CD8-positive, alpha-beta memory T cell (primary cell): ENCODE measurements at regions not wholly inside any gene's neighbourhood (a gene's known extent, or its start where the extent isn't known, plus 50 kb on each side); places are given as distances from the start of the nearest gene placed in this dataset.

Experiments
- CTCF ChIA-PET: fragments of 350-600 bp; sonication (Branson Sonifier 250); formaldehyde crosslinking; loops from one replicate; lab custom pipeline; 2021; ENCODE audit warnings: antibody characterized with exemption; lab: Charles Lee
- POLR2A ChIA-PET: fragments of 350-600 bp; sonication (Branson Sonifier 250); formaldehyde crosslinking; loops from one replicate; lab custom pipeline; 2021; ENCODE audit warnings: antibody characterized with exemption; lab: Charles Lee
- DNase-seq, 5 donors: peaks; one replicate each; pipeline versions ENCODE4 v3.0.0 to v3.0.0-alpha.2; 2020 to 2022; ENCODE audit warnings: mixed read lengths in 1 of 5
- H3K27ac ChIP-seq: one replicate; pipeline ENCODE4 v1.7.0; 2013; ENCODE audit warnings: low read depth, mild to moderate bottlenecking, low read length, moderate library complexity
- H3K27me3 ChIP-seq: 2 replicates; pipeline ENCODE4 v1.7.0; 2013; ENCODE audit warnings: low read length, mild to moderate bottlenecking; ENCODE audit not compliant: insufficient read depth, poor library complexity, severe bottlenecking
- H3K36me3 ChIP-seq: 2 replicates; pipeline ENCODE4 v1.7.0; 2013; ENCODE audit warnings: mild to moderate bottlenecking, low read length, moderate library complexity; ENCODE audit not compliant: insufficient read depth
- H3K4me1 ChIP-seq: 2 replicates; pipeline ENCODE4 v1.7.0; 2013; ENCODE audit warnings: mild to moderate bottlenecking, low read length, moderate library complexity; ENCODE audit not compliant: insufficient read depth
- H3K4me3 ChIP-seq: 2 replicates; pipeline ENCODE4 v1.7.0; 2013; ENCODE audit warnings: mild to moderate bottlenecking, low read length
- H3K9me3 ChIP-seq: 2 replicates; pipeline ENCODE4 v1.7.0; 2013; ENCODE audit warnings: mild to moderate bottlenecking, low read length
- H3K27ac Mint-ChIP-seq, 8 donors: one replicate each; pipeline ENCODE4 v1.8.0; 2020 to 2021; ENCODE audit warnings: mixed read lengths in 8 of 8, mild to moderate bottlenecking in 6 of 8, inconsistent platforms in 3 of 8, moderate library complexity in 3 of 8
- H3K27me3 Mint-ChIP-seq, 2 donors: one replicate each; pipeline ENCODE4 v1.8.0; 2020 to 2021; ENCODE audit warnings: mixed read lengths in 2 of 2, mild to moderate bottlenecking in 1 of 2, moderate library complexity in 1 of 2
- H3K36me3 Mint-ChIP-seq, 3 donors: one replicate each; pipeline ENCODE4 v1.8.0; 2020 to 2021; ENCODE audit warnings: mixed read lengths in 3 of 3, inconsistent platforms in 1 of 3, mild to moderate bottlenecking in 1 of 3
- H3K4me1 Mint-ChIP-seq, 3 donors: one replicate each; pipeline ENCODE4 v1.8.0; 2020 to 2021; ENCODE audit warnings: mixed read lengths in 3 of 3, inconsistent platforms in 1 of 3, mild to moderate bottlenecking in 1 of 3
- H3K4me3 Mint-ChIP-seq, 7 donors: one replicate each; pipeline ENCODE4 v1.8.0; 2020 to 2021; ENCODE audit warnings: mixed read lengths in 7 of 7, mild to moderate bottlenecking in 6 of 7, moderate library complexity in 4 of 7, inconsistent platforms in 2 of 7
- H3K9me3 Mint-ChIP-seq, 5 donors: one replicate each; pipeline ENCODE4 v1.8.0; 2020 to 2022; ENCODE audit warnings: mixed read lengths in 5 of 5, mild to moderate bottlenecking in 3 of 5, moderate library complexity in 2 of 5, inconsistent platforms in 1 of 5

DNA sequence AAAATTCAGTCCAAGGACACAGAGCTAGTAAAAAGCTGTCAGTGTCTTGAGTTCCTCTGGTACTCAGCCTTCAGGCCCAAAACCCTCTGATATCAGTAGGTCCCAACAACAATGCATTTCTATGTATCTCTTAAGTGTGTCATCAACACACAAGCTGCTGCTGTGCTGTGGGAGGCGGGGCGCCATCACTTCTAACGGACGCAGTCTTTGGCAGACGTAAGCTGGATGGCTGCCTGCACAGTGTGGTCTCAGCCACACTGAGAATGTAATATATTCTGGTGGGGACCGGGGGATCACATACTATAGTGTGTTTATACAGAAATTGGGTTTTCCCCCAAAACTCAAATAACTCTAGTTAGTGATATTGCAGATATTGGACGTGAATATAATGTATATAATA is 123.9 kb downstream of the SUDS3 start:
- Mint-ChIP-seq H3K9me3 (peaks cover 0 to 10% (median 3%) of the 10 kb centered on the region in 5 donors), H3K4me3 (no peak overlapping the region), H3K27ac (no peak overlapping the region), H3K36me3 (peaks cover 0 to 2% (median 0%) of the 10 kb centered on the region in 3 donors), H3K4me1 (no peaks in the 10 kb centered on the region), H3K27me3 (peaks cover 4 to 13% of the 10 kb centered on the region in 2 donors)
- Histone ChIP-seq H3K27ac (no peak overlapping the region), H3K36me3 (no peaks in the 10 kb centered on the region), H3K4me1 (no peaks in the 10 kb centered on the region), H3K27me3 (no peaks in the 10 kb centered on the region), H3K4me3 (no peak overlapping the region), H3K9me3 (no peaks in the 10 kb centered on the region)
- ChIA-PET POLR2A (no interaction called here), CTCF (no interaction called here)
- no peak for DNase-seq

DNA sequence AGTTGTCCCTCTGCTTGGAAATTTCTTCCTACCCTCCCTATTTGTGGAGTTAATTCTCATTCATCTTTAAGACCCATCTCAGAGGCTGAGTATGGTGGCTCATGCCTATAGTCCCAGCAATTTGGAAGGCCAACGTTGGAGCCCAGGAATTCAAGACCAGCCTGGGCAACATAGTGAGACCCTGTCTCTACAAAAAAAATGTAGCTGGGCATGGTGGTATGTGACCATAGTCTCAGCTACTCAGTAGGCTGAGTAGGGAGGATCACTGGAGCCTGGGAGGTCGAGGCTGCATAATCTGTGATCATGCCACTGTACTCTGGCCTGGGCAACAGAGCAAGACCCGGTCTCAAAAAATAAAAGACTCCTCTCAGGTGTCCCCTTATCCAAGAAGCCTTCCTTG is 125.1 kb downstream of the SUDS3 start:
- ChIA-PET POLR2A (no interaction called here), CTCF (no interaction called here)
- peaks cover 4 to 13% of the 10 kb centered on the region in 2 donors for H3K27me3 Mint-ChIP-seq
- Histone ChIP-seq H3K4me3 (no peak overlapping the region), H3K9me3 (no peaks in the 10 kb centered on the region), H3K36me3 (no peaks in the 10 kb centered on the region), H3K4me1 (no peaks in the 10 kb centered on the region), H3K27me3 (no peaks in the 10 kb centered on the region), H3K27ac (no peak overlapping the region)
- H3K27ac Mint-ChIP-seq = no peak overlapping the region
- peaks cover 0 to 2% (median 0%) of the 10 kb centered on the region in 3 donors for H3K36me3 Mint-ChIP-seq
- peaks cover 0 to 8% (median 3%) of the 10 kb centered on the region in 5 donors for H3K9me3 Mint-ChIP-seq
- no peaks in the 10 kb centered on the region for H3K4me1 Mint-ChIP-seq
- no peak overlapping the region for H3K4me3 Mint-ChIP-seq
- no peak for DNase-seq

DNA sequence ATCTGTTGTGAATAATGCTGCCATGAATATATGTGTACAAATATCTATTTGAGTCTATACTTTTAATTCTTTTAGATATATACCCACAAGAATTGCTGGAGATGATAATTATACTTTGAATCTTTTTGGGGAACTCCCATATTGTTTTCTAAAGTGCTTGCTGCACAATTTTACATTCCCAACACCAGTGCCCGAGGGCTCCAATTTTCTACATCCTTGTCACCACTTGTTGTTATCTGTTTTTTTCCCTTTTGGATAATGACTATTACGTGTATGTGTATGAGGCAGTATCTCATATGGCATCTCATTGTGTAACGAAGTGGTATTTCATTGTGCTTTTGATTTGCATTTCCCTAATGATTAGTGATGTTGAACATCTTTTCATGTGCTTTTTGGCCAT is 127.1 kb downstream of the SUDS3 start:
- no peak overlapping the region for H3K4me3 Mint-ChIP-seq
- POLR2A ChIA-PET = no interaction called here
- CTCF ChIA-PET = no interaction called here
- H3K27ac ChIP-seq = no peak overlapping the region
- H3K36me3 ChIP-seq = no peaks in the 10 kb centered on the region
- peaks cover 0 to 2% (median 0%) of the 10 kb centered on the region in 3 donors for H3K36me3 Mint-ChIP-seq
- no peaks in the 10 kb centered on the region for H3K9me3 ChIP-seq
- no peaks in the 10 kb centered on the region for H3K27me3 ChIP-seq
- DNase-seq = no peak
- no peak overlapping the region for H3K4me3 ChIP-seq
- peaks cover 4 to 5% of the 10 kb centered on the region in 2 donors for H3K27me3 Mint-ChIP-seq
- peaks cover 0 to 3% (median 0%) of the 10 kb centered on the region in 5 donors for H3K9me3 Mint-ChIP-seq
- H3K4me1 ChIP-seq = no peaks in the 10 kb centered on the region
- no peak overlapping the region for H3K27ac Mint-ChIP-seq
- H3K4me1 Mint-ChIP-seq = no peaks in the 10 kb centered on the region

DNA sequence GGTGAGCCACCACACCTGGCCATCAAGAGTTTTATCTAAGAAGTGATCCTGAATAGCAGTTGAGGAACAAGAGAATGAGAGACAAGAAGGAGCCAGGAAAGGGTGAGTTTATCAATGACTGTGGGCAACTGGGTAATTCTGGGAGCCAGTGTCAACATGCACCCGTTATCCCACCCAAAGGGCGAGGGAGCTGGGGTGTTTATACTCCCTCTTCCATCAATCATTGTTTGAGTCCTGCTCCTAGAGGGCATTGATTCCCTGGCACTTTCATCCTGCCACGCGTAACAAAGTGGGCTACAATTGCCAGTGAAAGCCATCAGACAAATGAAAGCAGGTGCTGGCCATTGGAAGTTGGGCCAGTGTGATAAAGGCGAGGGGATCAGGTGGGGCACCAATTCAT is 136.3 kb downstream of the SUDS3 start:
- ChIA-PET CTCF (no interaction called here), POLR2A (no interaction called here)
- Histone ChIP-seq H3K36me3 (no peaks in the 10 kb centered on the region), H3K4me1 (no peaks in the 10 kb centered on the region), H3K27me3 (no peaks in the 10 kb centered on the region), H3K9me3 (no peaks in the 10 kb centered on the region), H3K4me3 (no peak overlapping the region), H3K27ac (no peak overlapping the region)
- DNase-seq = no peak
- Mint-ChIP-seq H3K36me3 (no peaks in the 10 kb centered on the region), H3K27ac (no peak overlapping the region), H3K9me3 (peaks cover 0 to 3% (median 2%) of the 10 kb centered on the region in 5 donors), H3K27me3 (peaks cover 8 to 13% of the 10 kb centered on the region in 2 donors), H3K4me3 (no peak overlapping the region), H3K4me1 (no peaks in the 10 kb centered on the region)

DNA sequence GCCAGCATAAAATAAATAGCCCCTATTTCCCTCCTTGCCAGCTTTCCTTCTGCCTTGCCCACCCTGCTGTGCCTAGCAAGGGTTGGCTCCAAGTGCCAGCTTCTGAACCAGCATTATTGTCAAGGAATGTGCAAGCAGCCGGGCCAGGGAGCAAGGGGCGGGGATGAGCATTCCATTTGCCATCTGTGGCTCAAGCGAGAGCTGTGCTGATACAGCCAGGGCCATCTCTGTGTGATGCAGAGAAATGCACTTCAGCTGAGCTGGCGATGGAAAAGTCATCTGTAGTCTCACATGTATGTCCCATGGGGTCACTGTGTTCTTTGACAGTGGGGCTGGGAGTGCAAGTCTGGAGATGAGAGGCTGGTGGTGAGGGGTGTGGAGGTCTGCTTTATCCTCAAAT is 137.3 kb downstream of the SUDS3 start:
- no peaks in the 10 kb centered on the region for H3K4me1 ChIP-seq
- no peak for DNase-seq
- no peak overlapping the region for H3K27ac ChIP-seq
- H3K27me3 ChIP-seq = no peaks in the 10 kb centered on the region
- CTCF ChIA-PET = no interaction called here
- Mint-ChIP-seq H3K27ac (no peak overlapping the region), H3K4me3 (no peak overlapping the region), H3K9me3 (peaks cover 0 to 3% (median 2%) of the 10 kb centered on the region in 5 donors), H3K27me3 (peaks cover 7 to 8% of the 10 kb centered on the region in 2 donors), H3K4me1 (no peaks in the 10 kb centered on the region), H3K36me3 (peaks cover 0 to 1% (median 0%) of the 10 kb centered on the region in 3 donors)
- POLR2A ChIA-PET = no interaction called here
- H3K36me3 ChIP-seq = no peaks in the 10 kb centered on the region
- H3K4me3 ChIP-seq = no peak overlapping the region
- H3K9me3 ChIP-seq = no peaks in the 10 kb centered on the region

DNA sequence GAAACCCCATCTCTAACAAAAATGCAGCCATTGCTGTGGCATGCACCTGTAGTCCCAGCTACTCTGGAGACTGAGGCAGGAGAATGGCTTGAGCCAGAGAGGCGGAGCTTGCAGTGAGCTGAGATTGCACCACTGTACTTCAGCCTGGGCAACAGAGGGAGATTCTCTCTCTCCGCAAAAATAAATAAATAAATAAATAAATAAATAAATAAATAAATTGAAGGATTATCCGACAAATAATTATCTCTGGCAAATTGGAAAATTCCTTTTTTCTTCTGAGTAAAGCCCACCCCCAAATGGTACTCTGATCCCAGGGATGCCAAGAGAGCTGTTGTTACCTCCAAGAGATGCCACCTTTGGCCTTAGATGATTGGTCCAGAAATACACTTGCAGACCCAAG is 137.9 kb downstream of the SUDS3 start:
- Mint-ChIP-seq H3K36me3 (peaks cover 0 to 1% (median 0%) of the 10 kb centered on the region in 3 donors), H3K4me3 (no peak overlapping the region)
- CTCF ChIA-PET = no interaction called here

DNA sequence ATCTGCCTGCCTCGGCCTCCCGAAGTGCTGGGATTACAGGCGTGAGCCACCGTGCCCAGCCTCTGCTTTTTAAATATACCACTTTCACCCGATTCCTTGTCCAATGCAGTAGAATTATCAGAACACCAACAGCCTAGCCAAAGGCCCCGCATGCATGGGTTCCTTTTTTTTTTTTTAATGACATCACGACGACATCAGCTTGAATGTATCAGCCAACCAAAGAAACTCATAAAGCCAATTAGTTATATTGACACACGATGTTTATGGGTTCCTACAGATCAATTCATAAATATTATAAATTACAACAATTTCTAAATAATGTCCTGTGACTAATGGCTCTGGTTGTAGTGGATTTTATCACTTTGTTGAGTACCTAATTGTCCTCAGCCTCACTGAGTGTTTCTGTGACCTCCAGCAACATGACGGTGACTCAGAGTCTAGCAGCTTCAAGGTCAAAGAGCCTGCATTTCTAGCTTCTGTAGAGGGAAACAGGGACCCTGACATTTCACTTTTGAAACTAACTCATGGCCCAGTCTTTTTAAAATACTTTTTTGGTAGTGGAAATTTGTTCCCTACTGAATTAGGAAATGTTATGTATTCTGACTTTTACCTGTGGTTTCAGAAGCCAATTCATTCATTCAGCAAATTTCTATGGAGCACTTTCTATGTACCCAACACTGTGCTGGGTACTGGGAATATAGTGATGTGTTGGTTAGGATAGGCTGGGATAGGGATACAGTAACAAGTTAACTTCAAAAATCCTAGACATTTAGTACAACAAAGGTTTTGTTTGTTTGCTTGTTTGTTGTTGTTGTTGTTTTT is 144.1 kb downstream of the SUDS3 start:
- ChIA-PET POLR2A (no interaction called here), CTCF (no interaction called here)
- DNase-seq = no peak
- H3K36me3 Mint-ChIP-seq = peaks cover 0 to 1% (median 0%) of the 10 kb centered on the region in 3 donors
- no peak overlapping the region for H3K4me3 ChIP-seq
- H3K9me3 ChIP-seq = no peaks in the 10 kb centered on the region
- H3K4me1 ChIP-seq = no peaks in the 10 kb centered on the region
- no peaks in the 10 kb centered on the region for H3K27me3 ChIP-seq
- no peaks in the 10 kb centered on the region for H3K4me1 Mint-ChIP-seq
- no peak overlapping the region for H3K27ac Mint-ChIP-seq
- H3K36me3 ChIP-seq = no peaks in the 10 kb centered on the region
- H3K27me3 Mint-ChIP-seq = peaks cover 1 to 4% of the 10 kb centered on the region in 2 donors
- H3K4me3 Mint-ChIP-seq = no peak overlapping the region
- H3K27ac ChIP-seq = no peak overlapping the region
- no peaks in the 10 kb centered on the region for H3K9me3 Mint-ChIP-seq

More for the DNA sequence above, 137.9 kb downstream of the SUDS3 start:
- no peak overlapping the region for H3K27ac Mint-ChIP-seq
- no peak overlapping the region for H3K27ac ChIP-seq
- H3K4me3 ChIP-seq = no peak overlapping the region
- DNase-seq = no peak
- H3K4me1 Mint-ChIP-seq = no peaks in the 10 kb centered on the region
- no peaks in the 10 kb centered on the region for H3K36me3 ChIP-seq
- H3K9me3 ChIP-seq = no peaks in the 10 kb centered on the region
- peaks cover 4 to 7% of the 10 kb centered on the region in 2 donors for H3K27me3 Mint-ChIP-seq
- no peaks in the 10 kb centered on the region for H3K27me3 ChIP-seq
- POLR2A ChIA-PET = no interaction called here
- peaks cover 0 to 3% (median 2%) of the 10 kb centered on the region in 5 donors for H3K9me3 Mint-ChIP-seq
- H3K4me1 ChIP-seq = no peaks in the 10 kb centered on the region

DNA sequence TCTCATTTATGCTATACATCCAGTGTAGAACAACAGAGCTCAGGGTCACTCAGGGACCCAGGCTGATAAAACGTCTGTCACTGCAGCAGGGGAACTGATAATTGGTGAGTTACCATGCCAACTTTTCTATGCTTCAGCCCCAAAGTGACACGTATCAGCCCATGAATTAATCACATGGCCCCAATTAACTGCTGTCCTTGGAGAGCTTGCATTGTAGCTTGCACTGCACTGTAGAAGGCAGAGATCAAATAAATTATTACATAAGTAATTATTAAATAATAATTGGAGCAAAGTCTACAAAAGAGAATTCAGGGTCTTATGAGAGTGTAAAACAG is 144.6 kb downstream of the SUDS3 start:
- Histone ChIP-seq H3K36me3 (no peaks in the 10 kb centered on the region), H3K27me3 (no peaks in the 10 kb centered on the region), H3K9me3 (no peaks in the 10 kb centered on the region), H3K27ac (no peak overlapping the region), H3K4me1 (no peaks in the 10 kb centered on the region), H3K4me3 (no peak overlapping the region)
- ChIA-PET CTCF (no interaction called here), POLR2A (no interaction called here)
- H3K4me1 Mint-ChIP-seq = no peaks in the 10 kb centered on the region
- no peak for DNase-seq
- no peak overlapping the region for H3K4me3 Mint-ChIP-seq
- H3K27me3 Mint-ChIP-seq = peaks cover 1 to 4% of the 10 kb centered on the region in 2 donors
- no peaks in the 10 kb centered on the region for H3K9me3 Mint-ChIP-seq
- peaks cover 0 to 1% (median 0%) of the 10 kb centered on the region in 3 donors for H3K36me3 Mint-ChIP-seq
- no peak overlapping the region for H3K27ac Mint-ChIP-seq
